ENCODE measurements at regions not wholly inside any gene's neighbourhood (a gene's known extent, or its start where the extent isn't known, plus 50 kb on each side); places are given as distances from the start of the nearest gene placed in this dataset.

GRCh38 chr6:167540796-167541195 is 215.9 kb downstream of the TTLL2 start:
- no peak for TF ChIP-seq CTCF (conservative IDR thresholded peaks at IDR 0.05; ENCODE audit: low read depth, low read length)
- no peak for TF ChIP-seq EZH2 (IDR thresholded peaks at IDR 0.05; ENCODE audit: low read length, unreplicated experiment)
- TF ChIP-seq EZH2phosphoT487 (IDR thresholded peaks at IDR 0.05; ENCODE audit: borderline replicate concordance, low read length): no peak
